WTC11 (cell line): ENCODE measurements at regions not wholly inside any gene's neighbourhood (a gene's known extent, or its start where the extent isn't known, plus 50 kb on each side); places are given as distances from the start of the nearest gene placed in this dataset.

Source experiments
- ATAC-seq: fragments of 200-7000 bp; cut with Tn5 transposase; 2 replicates; pipeline ENCODE4 v1.10.0; 2021; ENCODE audit warnings: mild to moderate bottlenecking, moderate library complexity
- CTCF ChIA-PET: fragments of 300-600 bp; sonication (Branson Sonifier 250); formaldehyde crosslinking; loops from one replicate; lab custom pipeline; 2021; ENCODE audit warnings: antibody characterized with exemption; lab: Charles Lee
- POLR2A ChIA-PET: fragments of 350-600 bp; sonication (Branson Sonifier 250); formaldehyde crosslinking; loops from one replicate; lab custom pipeline; 2021; ENCODE audit warnings: antibody characterized with exemption; lab: Charles Lee
- DNase-seq: peaks from one replicate; pipeline ENCODE4 v3.0.0; 2021; ENCODE audit warnings: low spot score
- H3K27ac Mint-ChIP-seq: 2 replicates; pipeline ENCODE4 v1.8.0; 2021; ENCODE audit warnings: mixed read lengths
- H3K27me3 Mint-ChIP-seq: 2 replicates; pipeline ENCODE4 v1.8.0; 2021; ENCODE audit warnings: low read depth, mild to moderate bottlenecking, moderate library complexity, mixed read lengths
- H3K36me3 Mint-ChIP-seq: 2 replicates; pipeline ENCODE4 v1.8.0; 2021; ENCODE audit warnings: mixed read lengths
- H3K4me1 Mint-ChIP-seq: 2 replicates; pipeline ENCODE4 v1.8.0; 2022; ENCODE audit warnings: mixed read lengths
- H3K4me3 Mint-ChIP-seq: 2 replicates; pipeline ENCODE4 v1.8.0; 2021; ENCODE audit warnings: mild to moderate bottlenecking, moderate library complexity, mixed read lengths
- H3K9me3 Mint-ChIP-seq: 2 replicates; pipeline ENCODE4 v1.8.0; 2021; ENCODE audit warnings: mixed read lengths
- ATF6 ChIP-seq: sonication (generic); formaldehyde crosslinking; IDR thresholded peaks from 2 replicates; pipeline ENCODE4 v1.8.1; 2023; ENCODE audit warnings: mild to moderate bottlenecking, missing genetic modification reagents
- CREM ChIP-seq: sonication (generic); formaldehyde crosslinking; IDR thresholded peaks from 2 replicates; pipeline ENCODE4 v1.8.1; 2022; ENCODE audit warnings: mild to moderate bottlenecking, missing genetic modification reagents, moderate library complexity
- FOXJ3 ChIP-seq: sonication (generic); formaldehyde crosslinking; IDR thresholded peaks from 2 replicates; pipeline ENCODE4 v1.9.0; 2021; ENCODE audit warnings: missing genetic modification reagents, mild to moderate bottlenecking, borderline replicate concordance
- IRF1 ChIP-seq: sonication (generic); formaldehyde crosslinking; IDR thresholded peaks from 2 replicates; pipeline ENCODE4 v1.8.0; 2023; ENCODE audit warnings: missing genetic modification reagents
- MYBL2 ChIP-seq: sonication (generic); formaldehyde crosslinking; IDR thresholded peaks from 2 replicates; pipeline ENCODE4 v1.8.1; 2023; ENCODE audit warnings: mild to moderate bottlenecking, moderate library complexity, missing genetic modification reagents
- NFE2L1 ChIP-seq: sonication (generic); formaldehyde crosslinking; IDR thresholded peaks from 2 replicates; pipeline ENCODE4 v1.8.1; 2023; ENCODE audit warnings: missing genetic modification reagents
- NFYB ChIP-seq: sonication (generic); formaldehyde crosslinking; conservative IDR thresholded peaks from 2 replicates; pipeline ENCODE4 v1.8.0; 2022; ENCODE audit warnings: low read depth, missing genetic modification reagents
- NR2C2 ChIP-seq: sonication (generic); formaldehyde crosslinking; IDR thresholded peaks from 2 replicates; pipeline ENCODE4 v1.8.0; 2022; ENCODE audit warnings: mild to moderate bottlenecking, missing genetic modification reagents
- RELA ChIP-seq: sonication (generic); formaldehyde crosslinking; IDR thresholded peaks from 2 replicates; pipeline ENCODE4 v1.8.1; 2022; ENCODE audit warnings: missing genetic modification reagents, mild to moderate bottlenecking, borderline replicate concordance
- SMAD3 ChIP-seq: sonication (generic); formaldehyde crosslinking; IDR thresholded peaks from 2 replicates; pipeline ENCODE4 v1.8.0; 2022; ENCODE audit warnings: missing genetic modification reagents, mild to moderate bottlenecking, borderline replicate concordance
- SMAD4 ChIP-seq: sonication (generic); formaldehyde crosslinking; IDR thresholded peaks from 2 replicates; pipeline ENCODE4 v1.8.0; 2022; ENCODE audit warnings: mild to moderate bottlenecking, missing genetic modification reagents
- TCF7 ChIP-seq: sonication (generic); formaldehyde crosslinking; IDR thresholded peaks from 2 replicates; pipeline ENCODE4 v1.8.0; 2022; ENCODE audit warnings: mild to moderate bottlenecking, low read depth, missing genetic modification reagents, moderate library complexity
- USF1 ChIP-seq: sonication (generic); formaldehyde crosslinking; IDR thresholded peaks from 2 replicates; pipeline ENCODE4 v1.8.0; 2022; ENCODE audit warnings: mild to moderate bottlenecking, missing genetic modification reagents
- USF2 ChIP-seq: sonication (generic); formaldehyde crosslinking; IDR thresholded peaks from 2 replicates; pipeline ENCODE4 v1.8.1; 2023; ENCODE audit warnings: mild to moderate bottlenecking, missing genetic modification reagents, moderate library complexity
- ZBTB43 ChIP-seq: sonication (generic); formaldehyde crosslinking; IDR thresholded peaks from 2 replicates; pipeline ENCODE4 v1.8.1; 2023; ENCODE audit warnings: mild to moderate bottlenecking, missing genetic modification reagents
- ZMAT4 ChIP-seq: fragments of 250-450 bp; sonication (Bioruptor Pico); IDR thresholded peaks from 2 replicates; pipeline ENCODE4 v1.9.0; 2021; ENCODE audit warnings: mild to moderate bottlenecking
- ZNF138 ChIP-seq: sonication (generic); formaldehyde crosslinking; conservative IDR thresholded peaks from 2 replicates; pipeline ENCODE4 v1.8.1; 2022; ENCODE audit warnings: mild to moderate bottlenecking, moderate library complexity, missing genetic modification reagents
- ZNF232 ChIP-seq: sonication (generic); formaldehyde crosslinking; IDR thresholded peaks from 2 replicates; pipeline ENCODE4 v1.8.0; 2022; ENCODE audit warnings: mild to moderate bottlenecking, missing genetic modification reagents
- ZNF263 ChIP-seq: sonication (generic); formaldehyde crosslinking; IDR thresholded peaks from 2 replicates; pipeline ENCODE4 v1.8.1; 2022; ENCODE audit warnings: low read depth, mild to moderate bottlenecking, moderate library complexity, missing genetic modification reagents
- ZNF671 ChIP-seq: fragments of 250-450 bp; sonication (Bioruptor Pico); IDR thresholded peaks from 2 replicates; pipeline ENCODE4 v1.8.0; 2021; ENCODE audit warnings: mild to moderate bottlenecking

GRCh38 chr7:106588422-106589197 is 72.3 kb downstream of the CCDC71L start:
- no peak overlapping the region for H3K27ac Mint-ChIP-seq
- TF ChIP-seq ZNF263 (CRISPR knock-in tag) (no peak), SMAD3 (CRISPR knock-in tag) (no peak), MYBL2 (no peak), ZBTB43 (no peak), NR2C2 (CRISPR knock-in tag) (no peak), FOXJ3 (CRISPR knock-in tag) (no peak), ZMAT4 (CRISPR knock-in tag) (no peak), USF2 (no peak), TCF7 (no peak), RELA (no peak), SMAD4 (no peak), ZNF671 (CRISPR knock-in tag) (no peak), NFE2L1 (CRISPR knock-in tag) (no peak), NFYB (CRISPR knock-in tag) (no peak), IRF1 (no peak), ZNF232 (CRISPR knock-in tag) (no peak), ATF6 (CRISPR knock-in tag) (no peak), CREM (no peak)
- H3K4me3 Mint-ChIP-seq, result no peak overlapping the region
- no peaks in the 10 kb centered on the region for H3K27me3 Mint-ChIP-seq
- H3K4me1 Mint-ChIP-seq, result peaks cover 7% of the 10 kb centered on the region; the same call in 1 of the 2 replicates
- DNase-seq, result no peak
- no peaks in the 10 kb centered on the region for H3K36me3 Mint-ChIP-seq
- peaks cover 9% of the 10 kb centered on the region for H3K9me3 Mint-ChIP-seq
- no peak; the same call in 1 of the 2 replicates for ATAC-seq
- POLR2A ChIA-PET, result no interaction called here
- CTCF ChIA-PET, result interaction anchor here (1.0 kb wide), 1 partner anchor 412 kb away, joined by 3 read pairs; no protein-coding TSS in a partner anchor

- POLR2A ChIA-PET, result no interaction called here
- Mint-ChIP-seq H3K4me1 (peaks cover 11% of the 10 kb centered on the region; the same call in 1 of the 2 replicates), H3K36me3 (no peaks in the 10 kb centered on the region)
- TF ChIP-seq ZNF232 (CRISPR knock-in tag), result no peak
- TF ChIP-seq USF1 (CRISPR knock-in tag), result no peak
- TF ChIP-seq MYBL2, result no peak
- no peak for TF ChIP-seq ZNF138 (CRISPR knock-in tag)
- TF ChIP-seq, all 79 proteins: peak for 0
- no peak for DNase-seq
- no peak overlapping the region for H3K4me3 Mint-ChIP-seq
- no peak overlapping the region for H3K27ac Mint-ChIP-seq
- H3K9me3 Mint-ChIP-seq, result peaks cover 14% of the 10 kb centered on the region
- no peak for ATAC-seq
- no peaks in the 10 kb centered on the region for H3K27me3 Mint-ChIP-seq
- CTCF ChIA-PET, result no interaction called here
Measured at GRCh38 chr7:106584914-106585759, 75.8 kb downstream of the CCDC71L start.
